GM18508 (cell line): ENCODE measurements at regions not wholly inside any gene's neighbourhood (a gene's known extent, or its start where the extent isn't known, plus 50 kb on each side); places are given as distances from the start of the nearest gene placed in this dataset.

ENCODE experiments used
- ATAC-seq: cut with Tn5 transposase; IDR thresholded peaks from one replicate; pipeline ENCODE4 v1.9.1; 2021; ENCODE audit warnings: moderate number of reproducible peaks; ENCODE audit not compliant: insufficient read depth, unreplicated experiment

GRCh38 chr5:33232731-33233505 lies 207.8 kb upstream of the TARS1 start:
- no peak for ATAC-seq

- no peak for ATAC-seq
These were observed 205.5 kb upstream of the TARS1 start for GRCh38 chr5:33235304-33235703.

GRCh38 chr5:33235824-33236223 lies 204.9 kb upstream of the TARS1 start:
- no peak for ATAC-seq

GRCh38 chr5:33237471-33237870 lies 203.3 kb upstream of the TARS1 start:
- no peak for ATAC-seq

GRCh38 chr5:33238826-33239695 lies 201.7 kb upstream of the TARS1 start:
- ATAC-seq = no peak

- no peak for ATAC-seq
These were observed 200.2 kb upstream of the TARS1 start for GRCh38 chr5:33240558-33240957.

GRCh38 chr5:33241802-33242201 lies 199.0 kb upstream of the TARS1 start:
- ATAC-seq = no peak

GRCh38 chr5:33242277-33242676 lies 198.5 kb upstream of the TARS1 start:
- no peak for ATAC-seq

- no peak for ATAC-seq
These were observed 196.2 kb upstream of the TARS1 start for GRCh38 chr5:33244441-33245150.

- no peak for ATAC-seq
These were observed 186.2 kb upstream of the TARS1 start for GRCh38 chr5:33254579-33254978.

- no peak for ATAC-seq
These were observed 182.8 kb upstream of the TARS1 start for GRCh38 chr5:33257807-33258429.

- ATAC-seq = no peak
These were observed 182.2 kb upstream of the TARS1 start for GRCh38 chr5:33258553-33258952.

- ATAC-seq = no peak
These were observed 180.7 kb upstream of the TARS1 start for GRCh38 chr5:33260098-33260497.

GRCh38 chr5:33261305-33261704 lies 179.5 kb upstream of the TARS1 start:
- ATAC-seq = no peak

GRCh38 chr5:33261747-33262146 lies 179.0 kb upstream of the TARS1 start:
- no peak for ATAC-seq

- ATAC-seq = no peak
These were observed 173.0 kb upstream of the TARS1 start for GRCh38 chr5:33267801-33268200.

GRCh38 chr5:33268374-33268773 lies 172.4 kb upstream of the TARS1 start:
- no peak for ATAC-seq

GRCh38 chr5:33270671-33271070 lies 170.1 kb upstream of the TARS1 start:
- ATAC-seq = no peak

- ATAC-seq = no peak
These were observed 169.2 kb upstream of the TARS1 start for GRCh38 chr5:33271606-33272005.

GRCh38 chr5:33272288-33272687 lies 168.5 kb upstream of the TARS1 start:
- no peak for ATAC-seq
